C4-2B (cell line): ENCODE measurements at regions not wholly inside any gene's neighbourhood (a gene's known extent, or its start where the extent isn't known, plus 50 kb on each side); places are given as distances from the start of the nearest gene placed in this dataset.

Source experiments
- CTCF ChIP-seq: fragments of 450-650 bp; conservative IDR thresholded peaks from 2 replicates; pipeline ENCODE4 v1.5.1; 2017; ENCODE audit warnings: mild to moderate bottlenecking
- ZFX ChIP-seq: fragments of 450-650 bp; IDR thresholded peaks from 2 replicates; pipeline ENCODE4 v1.6.1; 2017

- no peak for TF ChIP-seq CTCF
- TF ChIP-seq ZFX, result no peak
Observed at GRCh38 chr4:20625426-20625825, 74.8 kb upstream of the PACRGL start.
